Motor neuron (in vitro differentiated cells): ENCODE measurements at regions not wholly inside any gene's neighbourhood (a gene's known extent, or its start where the extent isn't known, plus 50 kb on each side); places are given as distances from the start of the nearest gene placed in this dataset.

Experiments
- ATAC-seq, 8 experiments: fragments of 200-7000 bp; cut with Tn5 transposase; replicated peaks in 6 of 8; 2 replicates each; pipeline ENCODE4 v1.8.0; 2021; ENCODE audit warnings: mild to moderate bottlenecking in 8 of 8, moderate library complexity in 8 of 8
- H3K27ac ChIP-seq, 2 donors: fragments of 250-450 bp; sonication (Bioruptor Pico); 2 replicates each; pipeline ENCODE4 v1.9.0; 2021; ENCODE audit warnings: antibody characterized with exemption in 2 of 2, mild to moderate bottlenecking in 2 of 2, moderate library complexity in 1 of 2
- H3K4me1 ChIP-seq, 2 donors: fragments of 250-450 bp; sonication (Bioruptor Pico); replicated peaks in 1 of 2; 2 replicates each; pipeline ENCODE4 v1.6.1; 2021; ENCODE audit warnings: antibody characterized with exemption in 2 of 2, mild to moderate bottlenecking in 2 of 2, moderate library complexity in 1 of 2
- H3K4me3 ChIP-seq, 5 donors: fragments of 250-450 bp; sonication (Bioruptor Pico); 2 replicates each; pipeline ENCODE4 v1.9.0; 2021; ENCODE audit warnings: antibody characterized with exemption in 5 of 5, mild to moderate bottlenecking in 5 of 5, moderate library complexity in 4 of 5
- WGBS, 10 experiments: fragments of 450-650 bp; shearing (Covaris generic); methylation state at CpG; one replicate each; pipeline ENCODE4 v1.0.0; 2022; 5-methylcytosine and 5-hydroxymethylcytosine counted together
- in situ Hi-C, 9 experiments: fragments of 400-800 bp; cut with MboI; loops; one replicate each; pipeline ENCODE4 v1.15.0; 2021; ENCODE audit warnings: low sequenced_read_pairs in 9 of 9, low pct_unique_long_range_greater_than_20kb in 2 of 9; ENCODE audit not compliant: unreplicated experiment in 9 of 9

GRCh38 chr3:31213869-31214486, 318.7 kb upstream of the STT3B start:
- 63 to 100% (median 89%) methylated on average over 1 to 7 of the region's 7 CpGs for WGBS, 10 experiments

GRCh38 chr3:31218082-31218481, 314.6 kb upstream of the STT3B start:
- ATAC-seq: no peak
- 79 to 100% (median 93%) methylated on average over 2 to 3 of the region's 3 CpGs; no CpG with 5 or more reads in 1 of the 10 experiments for WGBS, 10 experiments
- in situ Hi-C loops: no loop called here
- H3K4me1 ChIP-seq: no peaks in the 10 kb centered on the region
- no peak overlapping the region for H3K27ac ChIP-seq
- no peak overlapping the region for H3K4me3 ChIP-seq

More at GRCh38 chr3:31213869-31214486, 318.7 kb upstream of the STT3B start:
- no peak overlapping the region for H3K27ac ChIP-seq
- in situ Hi-C loops: no loop called here
- no peak overlapping the region for H3K4me3 ChIP-seq
- H3K4me1 ChIP-seq: no peaks in the 10 kb centered on the region
- no peak for ATAC-seq

- no peak for ATAC-seq
- peaks cover 7 to 8% of the 10 kb centered on the region in 2 donors for H3K4me1 ChIP-seq
- 0 to 92% (median 77%) methylated on average over 1 to 2 of the region's 2 CpGs; no CpG with 5 or more reads in 3 of the 10 experiments for WGBS, 10 experiments
- H3K4me3 ChIP-seq: no peak overlapping the region
- in situ Hi-C loops: no loop called here
- H3K27ac ChIP-seq: no peak overlapping the region
Measured at GRCh38 chr3:31219131-31219843, 313.4 kb upstream of the STT3B start.

GRCh38 chr3:31220431-31220830, 312.3 kb upstream of the STT3B start:
- Histone ChIP-seq H3K4me1 (peaks cover 9 to 11% of the 10 kb centered on the region in 2 donors), H3K27ac (no peak overlapping the region), H3K4me3 (no peak overlapping the region)
- 78 to 100% (median 97%) methylated on average over 1 to 4 of the region's 4 CpGs for WGBS, 10 experiments
- no peak for ATAC-seq
- in situ Hi-C loops: no loop called here

- Histone ChIP-seq H3K27ac (no peak overlapping the region), H3K4me3 (no peak overlapping the region), H3K4me1 (peaks cover 9 to 11% of the 10 kb centered on the region in 2 donors)
- WGBS, 10 experiments: 63 to 100% (median 87%) methylated on average over 1 to 3 of the region's 4 CpGs; no CpG with 5 or more reads in 5 of the 10 experiments
- ATAC-seq: no peak
- in situ Hi-C loops: no loop called here
Measured at GRCh38 chr3:31223278-31223677, 309.4 kb upstream of the STT3B start.

- Histone ChIP-seq H3K4me3 (no peak overlapping the region), H3K27ac (no peak overlapping the region), H3K4me1 (peaks cover 9 to 11% of the 10 kb centered on the region in 2 donors)
- no peak for ATAC-seq
- in situ Hi-C loops: no loop called here
- 50 to 100% (median 82%) methylated on average over 1 to 5 of the region's 5 CpGs; no CpG with 5 or more reads in 2 of the 10 experiments for WGBS, 10 experiments
Measured at GRCh38 chr3:31224936-31225335, 307.8 kb upstream of the STT3B start.

GRCh38 chr3:31225923-31226322, 306.8 kb upstream of the STT3B start:
- H3K27ac ChIP-seq: no peak overlapping the region
- in situ Hi-C loops: no loop called here
- no peak for ATAC-seq
- H3K4me3 ChIP-seq: no peak overlapping the region
- H3K4me1 ChIP-seq: peaks cover 9 to 14% of the 10 kb centered on the region in 2 donors
- WGBS, 10 experiments: 33 to 100% (median 73%) methylated on average over 1 to 3 of the region's 3 CpGs; no CpG with 5 or more reads in 1 of the 10 experiments

GRCh38 chr3:31226346-31226745, 306.4 kb upstream of the STT3B start:
- Histone ChIP-seq H3K4me1 (peaks cover 9 to 14% of the 10 kb centered on the region in 2 donors), H3K4me3 (no peak overlapping the region), H3K27ac (no peak overlapping the region)
- no peak for ATAC-seq
- 50 to 100% (median 80%) methylated on average over 1 of the region's 3 CpGs; no CpG with 5 or more reads in 3 of the 10 experiments for WGBS, 10 experiments
- in situ Hi-C loops: no loop called here

GRCh38 chr3:31227131-31227562, 305.6 kb upstream of the STT3B start:
- Histone ChIP-seq H3K4me1 (peaks cover 9 to 14% of the 10 kb centered on the region in 2 donors), H3K27ac (no peak overlapping the region), H3K4me3 (no peak overlapping the region)
- ATAC-seq: no peak
- 0 to 100% (median 85%) methylated on average over 1 to 3 of the region's 3 CpGs; no CpG with 5 or more reads in 2 of the 10 experiments for WGBS, 10 experiments
- in situ Hi-C loops: no loop called here

GRCh38 chr3:31230425-31231223, 302.1 kb upstream of the STT3B start:
- H3K4me3 ChIP-seq: no peak overlapping the region
- WGBS, 10 experiments: 0 to 100% (median 65%) methylated on average over 1 to 2 of the region's 3 CpGs; no CpG with 5 or more reads in 2 of the 10 experiments
- in situ Hi-C loops: no loop called here
- H3K27ac ChIP-seq: no peak overlapping the region
- peaks cover 19% of the 10 kb centered on the region in 2 donors for H3K4me1 ChIP-seq
- peak in 3 of 8 experiments; percentile 40 to 51 (median 41) for ATAC-seq

GRCh38 chr3:31232055-31233025, 300.4 kb upstream of the STT3B start:
- H3K27ac ChIP-seq: no peak overlapping the region
- no peak overlapping the region for H3K4me3 ChIP-seq
- in situ Hi-C loops: no loop called here
- ATAC-seq: peak in 1 of 8 experiments; percentile 17
- peaks cover 19 to 23% of the 10 kb centered on the region in 2 donors for H3K4me1 ChIP-seq
- 0 to 96% (median 86%) methylated on average over 1 to 9 of the region's 12 CpGs for WGBS, 10 experiments

- no peak for ATAC-seq
- Histone ChIP-seq H3K4me1 (peaks cover 24 to 27% of the 10 kb centered on the region in 2 donors), H3K4me3 (no peak overlapping the region), H3K27ac (no peak overlapping the region)
- in situ Hi-C loops: no loop called here
- WGBS, 10 experiments: 67 to 100% (median 98%) methylated on average over 1 to 5 of the region's 6 CpGs; no CpG with 5 or more reads in 4 of the 10 experiments
Measured at GRCh38 chr3:31234145-31234544, 298.6 kb upstream of the STT3B start.
